Nephron progenitor cell (in vitro differentiated cells): ENCODE measurements at regions not wholly inside any gene's neighbourhood (a gene's known extent, or its start where the extent isn't known, plus 50 kb on each side); places are given as distances from the start of the nearest gene placed in this dataset.
A peak's percentile ranks its signal among the peaks of the same experiment; 100 is the strongest.

ENCODE experiments used
- DNase-seq: peaks from one replicate; pipeline ENCODE4 v3.0.0; 2021
- H3K27ac Mint-ChIP-seq: 2 replicates; pipeline ENCODE4 v1.8.0; 2021; ENCODE audit warnings: mild to moderate bottlenecking, moderate library complexity, mixed read lengths
- H3K27me3 Mint-ChIP-seq: 2 replicates; pipeline ENCODE4 v1.8.0; 2021; ENCODE audit warnings: mild to moderate bottlenecking, low read depth, mixed read lengths; ENCODE audit not compliant: poor library complexity
- H3K36me3 Mint-ChIP-seq: 2 replicates; pipeline ENCODE4 v1.8.0; 2021; ENCODE audit warnings: low read depth, mixed read lengths
- H3K4me1 Mint-ChIP-seq: 2 replicates; pipeline ENCODE4 v1.8.0; 2021; ENCODE audit warnings: mixed read lengths
- H3K4me3 Mint-ChIP-seq: 2 replicates; pipeline ENCODE4 v1.8.0; 2021; ENCODE audit warnings: mild to moderate bottlenecking, moderate library complexity, mixed read lengths
- H3K9me3 Mint-ChIP-seq: 2 replicates; pipeline ENCODE4 v1.8.0; 2021; ENCODE audit warnings: mild to moderate bottlenecking, moderate library complexity, mixed read lengths
- TF ChIP-seq, protein P1 (sequence below): fragments of 200-600 bp; sonication (generic); IDR thresholded peaks from 2 replicates; pipeline ENCODE4 v1.5.0; 2021; ENCODE audit warnings: antibody characterized with exemption

- no peak for DNase-seq
- Mint-ChIP-seq H3K36me3 (no peaks in the 10 kb centered on the region), H3K27me3 (peaks cover 14% of the 10 kb centered on the region), H3K9me3 (no peaks in the 10 kb centered on the region), H3K27ac (no peak overlapping the region), H3K4me1 (peaks cover 37% of the 10 kb centered on the region), H3K4me3 (no peak overlapping the region)
- TF ChIP-seq, protein P1, sequence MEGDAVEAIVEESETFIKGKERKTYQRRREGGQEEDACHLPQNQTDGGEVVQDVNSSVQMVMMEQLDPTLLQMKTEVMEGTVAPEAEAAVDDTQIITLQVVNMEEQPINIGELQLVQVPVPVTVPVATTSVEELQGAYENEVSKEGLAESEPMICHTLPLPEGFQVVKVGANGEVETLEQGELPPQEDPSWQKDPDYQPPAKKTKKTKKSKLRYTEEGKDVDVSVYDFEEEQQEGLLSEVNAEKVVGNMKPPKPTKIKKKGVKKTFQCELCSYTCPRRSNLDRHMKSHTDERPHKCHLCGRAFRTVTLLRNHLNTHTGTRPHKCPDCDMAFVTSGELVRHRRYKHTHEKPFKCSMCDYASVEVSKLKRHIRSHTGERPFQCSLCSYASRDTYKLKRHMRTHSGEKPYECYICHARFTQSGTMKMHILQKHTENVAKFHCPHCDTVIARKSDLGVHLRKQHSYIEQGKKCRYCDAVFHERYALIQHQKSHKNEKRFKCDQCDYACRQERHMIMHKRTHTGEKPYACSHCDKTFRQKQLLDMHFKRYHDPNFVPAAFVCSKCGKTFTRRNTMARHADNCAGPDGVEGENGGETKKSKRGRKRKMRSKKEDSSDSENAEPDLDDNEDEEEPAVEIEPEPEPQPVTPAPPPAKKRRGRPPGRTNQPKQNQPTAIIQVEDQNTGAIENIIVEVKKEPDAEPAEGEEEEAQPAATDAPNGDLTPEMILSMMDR, result no peak
Observed at GRCh38 chr11:134532921-134533421, 120.9 kb upstream of the B3GAT1 start.

- DNase-seq, result no peak
- TF ChIP-seq, protein P1, result no peak
- no peak overlapping the region for H3K4me3 Mint-ChIP-seq
- peaks cover 14% of the 10 kb centered on the region for H3K27me3 Mint-ChIP-seq
- H3K36me3 Mint-ChIP-seq, result no peaks in the 10 kb centered on the region
- H3K4me1 Mint-ChIP-seq, result peaks cover 32% of the 10 kb centered on the region
- H3K9me3 Mint-ChIP-seq, result no peaks in the 10 kb centered on the region
- H3K27ac Mint-ChIP-seq, result no peak overlapping the region
Observed at GRCh38 chr11:134532131-134532920, 120.3 kb upstream of the B3GAT1 start.

DNA sequence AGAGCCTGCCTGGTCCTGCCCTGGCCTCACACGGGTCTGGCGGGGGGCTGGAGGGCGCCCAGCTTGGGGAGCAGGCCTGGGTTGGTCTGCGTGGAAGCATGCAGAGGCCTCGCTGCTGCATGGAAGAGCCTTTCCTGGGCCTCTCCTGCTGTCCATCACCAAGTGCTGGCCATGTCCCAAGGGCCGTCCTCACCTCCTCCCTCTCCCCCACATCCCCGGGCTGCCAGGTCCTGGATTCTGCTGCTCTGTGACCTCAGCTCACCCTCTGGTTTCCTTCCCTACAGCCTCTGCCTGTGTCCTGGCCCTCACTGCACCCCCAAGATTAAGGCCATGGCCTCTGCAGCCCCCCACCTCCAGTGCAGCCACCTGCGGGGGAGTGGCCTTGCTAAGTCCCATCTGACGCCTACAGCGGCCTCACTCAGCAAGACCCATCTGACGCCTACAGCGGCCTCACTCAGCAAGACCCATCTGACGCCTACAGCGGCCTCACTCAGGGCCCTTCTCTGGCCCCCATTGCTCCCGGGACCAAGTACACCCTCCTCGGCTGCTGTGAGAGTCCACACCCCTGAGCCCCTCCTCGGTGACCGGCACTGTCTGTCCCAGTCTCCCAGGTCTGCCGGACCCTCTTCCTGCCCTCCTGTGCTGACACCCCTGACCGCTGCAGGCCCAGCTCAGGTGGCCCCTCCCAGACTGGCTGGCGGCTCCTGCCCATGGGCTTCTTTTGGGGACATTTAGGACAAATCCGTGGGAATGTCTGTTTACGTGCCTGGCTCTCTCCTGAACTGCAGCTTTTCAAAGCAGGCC is 119.5 kb upstream of the B3GAT1 start:
- Mint-ChIP-seq H3K27me3 (peaks cover 14% of the 10 kb centered on the region), H3K27ac (no peak overlapping the region), H3K36me3 (no peaks in the 10 kb centered on the region), H3K4me3 (no peak overlapping the region), H3K4me1 (peaks cover 28% of the 10 kb centered on the region), H3K9me3 (no peaks in the 10 kb centered on the region)
- no peak for DNase-seq
- TF ChIP-seq, protein P1, result no peak

DNA sequence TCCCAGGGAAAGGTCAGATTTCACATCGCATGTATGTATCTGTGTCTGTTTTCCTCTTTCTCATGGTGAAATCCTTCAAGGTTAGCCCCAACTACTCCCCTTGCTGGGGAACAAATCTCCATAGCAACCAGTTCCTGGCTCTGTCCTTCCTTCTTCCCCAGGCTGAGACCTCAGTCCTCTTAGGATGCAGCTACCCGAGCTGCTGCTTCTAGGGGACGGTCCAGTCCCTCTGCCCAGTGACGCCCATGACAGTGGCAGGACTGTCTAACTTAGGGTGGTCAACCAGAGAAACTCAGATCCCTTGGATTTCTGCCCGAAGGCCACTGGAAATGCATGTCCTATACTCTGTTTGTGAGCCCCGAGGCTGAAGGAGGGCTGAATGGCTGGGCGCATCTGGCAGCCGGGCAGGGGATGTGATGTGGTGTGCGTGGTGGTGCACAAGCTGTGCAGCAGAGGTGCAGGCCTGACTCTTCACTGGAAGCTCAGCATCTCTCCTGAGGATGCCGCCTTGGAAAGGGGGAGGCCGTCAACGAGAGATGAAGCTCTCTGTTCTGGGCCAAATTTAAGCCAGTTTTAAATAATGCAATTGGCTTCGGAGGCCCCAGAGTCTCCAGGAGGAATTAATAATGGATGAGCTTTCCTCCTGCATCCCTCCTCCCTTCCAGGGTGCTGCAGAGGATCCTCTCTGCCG is 118.7 kb upstream of the B3GAT1 start:
- peaks cover 14% of the 10 kb centered on the region for H3K27me3 Mint-ChIP-seq

More for the DNA sequence above, 118.7 kb upstream of the B3GAT1 start:
- no peaks in the 10 kb centered on the region for H3K9me3 Mint-ChIP-seq
- H3K27ac Mint-ChIP-seq, result peak overlapping the region; percentile 93
- no peaks in the 10 kb centered on the region for H3K36me3 Mint-ChIP-seq
- TF ChIP-seq, protein P1, result no peak
- no peak overlapping the region for H3K4me3 Mint-ChIP-seq
- no peak for DNase-seq
- H3K4me1 Mint-ChIP-seq, result peaks cover 27% of the 10 kb centered on the region
